HK-2 (cell line): ENCODE measurements at regions not wholly inside any gene's neighbourhood (a gene's known extent, or its start where the extent isn't known, plus 50 kb on each side); places are given as distances from the start of the nearest gene placed in this dataset.

Source experiments
- DNase-seq: peaks from one replicate; pipeline ENCODE4 v3.0.0-alpha.2; 2018; ENCODE audit not compliant: unreplicated experiment

DNA sequence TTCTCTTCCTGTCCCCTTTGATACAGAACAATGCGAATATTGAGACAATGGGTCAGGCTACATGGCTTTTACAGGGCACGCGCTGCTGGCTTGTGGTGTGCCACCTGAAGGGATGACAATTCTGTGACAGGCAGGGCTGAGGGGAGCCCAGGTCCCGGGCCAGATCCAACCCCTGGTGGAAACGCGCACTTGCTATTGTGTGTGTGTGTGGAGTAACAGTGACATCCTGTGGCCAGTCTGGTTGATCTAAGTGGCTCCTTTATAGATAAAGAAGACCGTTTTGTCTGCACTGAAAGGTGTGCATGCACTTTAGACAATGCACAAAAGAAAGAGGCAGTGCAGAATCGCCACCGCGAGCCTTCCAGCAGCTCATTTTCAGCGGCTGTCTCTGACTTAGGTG lies 273.6 kb downstream of the HRH4 start:
- no peak for DNase-seq

DNA sequence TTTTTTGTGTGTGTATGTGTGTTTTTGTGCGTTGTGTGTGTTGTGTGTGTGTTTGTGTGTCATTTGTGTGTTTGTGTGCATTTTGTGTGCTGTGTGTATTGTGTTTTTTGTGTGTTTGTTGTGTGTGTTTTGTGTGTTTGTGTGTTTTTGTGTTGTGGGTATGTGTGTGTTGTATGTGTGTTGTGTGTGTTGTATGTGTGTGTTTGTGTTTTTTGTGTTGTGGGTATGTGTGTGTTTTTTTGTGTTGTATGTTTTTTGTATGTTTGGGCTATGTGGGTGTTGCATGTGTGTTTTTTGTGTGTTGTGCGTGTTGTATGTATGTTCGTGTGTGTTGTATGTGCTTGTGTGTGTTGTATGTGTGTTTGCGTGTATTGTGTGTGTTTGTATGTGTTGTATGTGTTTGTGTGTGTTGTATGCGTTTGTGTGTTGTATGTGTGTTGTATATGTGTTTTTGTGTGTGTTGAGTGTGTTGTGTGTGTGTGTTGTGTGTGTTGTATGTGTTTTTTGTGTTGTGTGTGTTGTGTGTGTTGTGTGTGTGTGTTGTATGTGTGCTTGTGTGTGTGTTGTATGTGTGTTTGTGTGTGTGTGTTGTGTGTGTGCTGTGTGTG lies 275.3 kb downstream of the HRH4 start:
- no peak for DNase-seq

DNA sequence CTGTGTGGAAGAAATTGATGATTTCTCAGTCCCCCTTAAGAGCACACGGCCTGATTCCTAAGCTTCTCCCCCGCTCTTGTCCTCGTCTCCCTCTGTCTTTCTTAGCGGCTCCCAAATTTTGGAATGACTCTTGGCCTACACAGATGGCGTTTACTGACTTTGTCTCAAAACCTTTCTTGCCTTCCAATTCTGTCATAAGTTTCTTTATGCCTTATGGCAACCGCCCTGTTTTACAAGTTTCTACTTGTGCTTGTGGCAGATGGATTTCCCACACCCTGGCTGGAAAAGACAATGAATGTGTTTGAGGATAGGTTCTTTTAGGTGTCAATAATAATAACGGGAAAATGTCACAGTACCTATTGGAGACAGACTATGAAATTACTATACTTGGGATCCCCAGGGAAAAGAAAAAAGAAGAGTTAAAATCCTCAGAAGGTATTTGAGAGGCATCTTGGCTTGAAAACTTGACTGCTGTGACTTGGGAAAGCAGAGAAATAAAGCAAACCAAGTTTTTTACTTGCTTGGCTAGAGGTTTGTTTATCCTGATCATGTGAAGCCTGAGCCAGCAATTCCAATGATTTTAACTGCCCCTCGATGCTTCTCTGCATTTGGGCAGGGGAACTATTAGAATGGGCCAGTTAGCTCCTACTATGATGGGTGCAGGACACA lies 276.4 kb downstream of the HRH4 start:
- no peak for DNase-seq

DNA sequence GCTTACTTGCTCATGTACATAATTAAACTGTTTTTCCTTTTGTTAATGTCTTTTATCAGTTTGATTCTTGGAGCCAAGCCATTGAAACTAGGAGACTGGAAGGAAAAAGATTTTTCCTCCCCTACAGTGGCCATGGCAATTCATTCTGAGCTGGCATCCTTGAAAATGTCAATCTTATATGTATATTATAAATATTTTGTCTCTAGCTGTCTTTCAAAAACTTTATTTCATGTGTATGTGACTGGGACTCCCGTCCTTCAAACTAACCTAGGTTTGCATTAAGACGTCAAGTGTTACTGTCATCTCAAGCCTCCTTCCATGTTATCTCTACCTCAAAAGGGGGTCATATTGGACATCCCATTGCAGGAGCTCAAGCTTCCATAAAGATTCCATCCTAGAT lies 280.4 kb downstream of the HRH4 start:
- DNase-seq = no peak

DNA sequence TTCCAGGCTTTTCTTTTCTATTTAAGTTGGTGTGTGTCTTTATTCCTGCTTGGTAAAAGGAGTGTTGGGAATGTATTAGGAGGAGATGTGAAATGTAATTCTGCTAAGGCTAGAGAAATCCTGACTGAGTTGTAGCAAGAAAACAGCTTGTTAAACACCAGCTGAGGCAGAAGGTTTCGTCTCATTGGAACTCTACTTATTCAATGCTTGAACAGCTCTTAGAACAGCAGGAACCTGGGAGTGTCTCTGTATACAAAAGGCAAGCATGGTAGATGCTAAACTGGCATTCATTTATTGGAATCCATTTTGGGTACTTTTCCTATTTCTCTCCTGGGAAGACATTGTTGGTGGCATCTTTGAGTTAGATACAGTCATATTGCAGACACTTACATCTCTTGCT lies 280.9 kb downstream of the HRH4 start:
- DNase-seq = no peak

DNA sequence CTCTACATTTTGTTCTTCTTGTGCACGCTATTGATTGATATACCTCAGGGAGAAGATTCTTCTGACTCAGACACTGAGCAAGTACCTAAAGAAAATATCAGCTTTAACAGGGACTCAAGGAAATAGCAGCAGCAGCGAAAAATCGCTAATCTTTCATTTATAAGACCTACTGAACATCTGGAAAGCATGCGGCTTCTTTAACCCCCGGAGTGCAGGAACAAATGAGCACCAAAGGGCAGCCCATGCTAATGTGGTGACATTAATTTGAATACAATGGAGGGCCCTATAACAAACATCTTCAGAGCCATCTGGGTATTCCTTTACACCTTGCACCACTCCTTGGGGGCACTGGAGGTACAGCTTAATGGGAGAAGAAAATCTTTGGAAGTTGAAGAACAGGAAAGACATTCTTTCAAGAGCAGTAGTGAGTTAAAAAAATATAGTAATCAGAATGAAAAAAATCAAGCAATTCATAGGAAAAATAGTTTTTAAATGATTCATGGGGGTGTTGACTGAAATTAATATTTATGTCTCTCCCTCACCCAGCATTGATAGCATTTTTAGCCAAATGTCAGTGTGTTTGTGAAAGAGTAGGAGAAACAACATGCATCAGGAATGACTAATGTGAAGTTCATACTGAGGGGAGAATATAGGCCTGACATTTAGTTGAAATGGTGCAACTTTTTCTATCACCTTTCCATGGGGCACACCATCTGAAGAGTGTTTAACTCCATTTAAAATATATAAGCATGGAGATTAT lies 281.7 kb downstream of the HRH4 start:
- no peak for DNase-seq

DNA sequence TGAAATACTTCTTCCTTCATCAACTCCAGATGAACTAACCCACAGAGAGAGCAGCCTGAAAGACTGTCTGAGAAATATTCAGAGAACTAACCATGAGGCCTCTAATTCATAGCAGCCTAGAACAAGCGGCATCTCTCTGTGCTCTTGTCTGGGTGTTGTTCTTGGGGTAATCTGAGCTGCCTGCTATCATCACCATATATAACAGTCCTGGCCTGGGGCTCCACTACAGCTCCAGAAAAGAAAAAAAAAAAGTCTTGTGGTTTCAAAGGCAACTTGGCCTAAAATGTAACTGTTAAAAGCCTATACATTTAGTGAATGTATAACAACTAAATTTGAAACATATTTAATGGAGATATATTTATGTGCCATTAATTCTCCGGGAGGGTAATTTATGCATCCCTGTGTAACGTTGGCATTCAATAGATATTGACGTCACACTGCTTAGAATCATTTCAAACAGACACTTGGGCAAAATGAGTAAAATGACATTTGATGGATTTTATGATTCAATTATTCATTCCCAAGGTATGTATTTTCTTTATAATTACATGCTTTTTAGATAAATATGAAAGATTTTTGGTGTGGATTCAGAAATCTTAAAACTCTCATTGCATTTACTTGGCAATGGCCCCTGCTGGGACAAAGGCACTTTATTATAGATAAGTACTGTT lies 294.3 kb downstream of the HRH4 start:
- DNase-seq = no peak

DNA sequence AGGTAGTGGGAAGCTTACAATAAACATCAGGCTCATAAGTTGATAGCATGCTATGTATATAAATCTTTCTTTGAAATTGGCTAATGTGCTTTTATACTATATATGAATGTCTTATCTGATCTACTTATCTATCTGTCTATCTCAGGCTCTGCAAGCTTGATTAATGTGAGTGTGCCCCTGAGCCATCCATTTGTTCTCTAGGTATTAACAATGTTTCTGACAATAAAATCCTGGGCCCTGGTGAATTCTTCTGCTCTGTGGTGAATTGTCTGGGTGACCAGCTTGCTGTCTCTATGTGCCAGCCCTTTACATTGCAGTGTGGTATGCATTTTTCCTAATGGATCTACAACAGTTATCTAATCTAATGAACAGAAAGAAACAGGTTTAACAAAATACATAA lies 295.9 kb downstream of the HRH4 start:
- DNase-seq = no peak

DNA sequence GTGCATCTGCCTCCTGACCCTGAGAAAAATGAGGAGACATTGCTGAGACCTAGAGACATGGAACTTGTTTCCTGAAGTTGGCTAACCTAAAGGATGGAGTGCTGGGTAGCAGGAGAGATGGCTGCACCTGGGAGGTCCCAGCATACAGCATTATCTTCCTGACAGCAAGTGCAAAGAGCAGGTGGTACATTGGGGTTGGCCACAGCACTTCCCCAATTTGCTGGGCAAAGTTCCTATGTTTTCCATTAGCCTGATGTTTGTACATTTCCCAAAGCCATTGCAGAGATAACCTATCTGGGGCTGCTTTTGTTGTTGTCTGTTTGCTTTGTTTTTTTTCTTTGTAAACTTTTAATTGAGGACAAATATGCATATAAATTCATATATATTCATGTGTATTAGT lies 296.7 kb downstream of the HRH4 start:
- DNase-seq = no peak

DNA sequence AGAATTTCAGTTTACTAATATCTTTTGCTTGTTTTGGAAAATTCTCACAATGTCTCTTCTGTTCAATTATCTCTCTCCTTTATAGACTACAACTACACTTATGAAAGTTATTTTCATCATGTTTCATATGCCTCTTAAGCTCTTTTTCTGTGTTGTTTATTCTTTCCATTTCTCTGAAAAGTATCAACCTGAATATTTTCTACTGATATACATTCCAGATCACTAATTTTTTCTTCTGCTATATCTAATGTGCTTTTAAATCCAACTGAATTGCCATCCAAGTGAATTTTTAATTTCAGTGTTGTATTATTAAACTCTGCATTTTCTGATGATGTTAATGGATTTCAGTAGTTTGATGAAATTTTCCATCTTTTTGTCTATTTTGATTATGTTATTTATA lies 301.3 kb downstream of the HRH4 start:
- DNase-seq = no peak

DNA sequence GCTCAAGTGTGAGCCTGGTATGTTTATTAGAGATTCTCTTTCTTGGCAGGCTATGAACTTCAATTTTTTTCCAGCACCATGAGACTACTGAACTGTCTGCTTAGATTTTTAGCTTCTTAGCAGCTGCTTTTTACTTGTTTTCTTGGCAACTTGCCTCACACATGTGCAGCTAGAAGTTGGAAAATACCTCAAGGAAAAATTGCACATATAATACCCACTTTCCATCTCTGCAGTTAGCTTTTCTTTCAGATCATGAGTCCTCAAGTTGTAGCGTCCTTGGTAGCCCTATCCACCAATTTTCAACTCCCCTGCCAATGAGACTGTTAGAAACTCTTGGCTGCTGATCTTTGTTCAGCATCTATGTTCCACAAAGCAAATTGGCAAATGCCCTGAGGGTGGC lies 302.1 kb downstream of the HRH4 start:
- no peak for DNase-seq

DNA sequence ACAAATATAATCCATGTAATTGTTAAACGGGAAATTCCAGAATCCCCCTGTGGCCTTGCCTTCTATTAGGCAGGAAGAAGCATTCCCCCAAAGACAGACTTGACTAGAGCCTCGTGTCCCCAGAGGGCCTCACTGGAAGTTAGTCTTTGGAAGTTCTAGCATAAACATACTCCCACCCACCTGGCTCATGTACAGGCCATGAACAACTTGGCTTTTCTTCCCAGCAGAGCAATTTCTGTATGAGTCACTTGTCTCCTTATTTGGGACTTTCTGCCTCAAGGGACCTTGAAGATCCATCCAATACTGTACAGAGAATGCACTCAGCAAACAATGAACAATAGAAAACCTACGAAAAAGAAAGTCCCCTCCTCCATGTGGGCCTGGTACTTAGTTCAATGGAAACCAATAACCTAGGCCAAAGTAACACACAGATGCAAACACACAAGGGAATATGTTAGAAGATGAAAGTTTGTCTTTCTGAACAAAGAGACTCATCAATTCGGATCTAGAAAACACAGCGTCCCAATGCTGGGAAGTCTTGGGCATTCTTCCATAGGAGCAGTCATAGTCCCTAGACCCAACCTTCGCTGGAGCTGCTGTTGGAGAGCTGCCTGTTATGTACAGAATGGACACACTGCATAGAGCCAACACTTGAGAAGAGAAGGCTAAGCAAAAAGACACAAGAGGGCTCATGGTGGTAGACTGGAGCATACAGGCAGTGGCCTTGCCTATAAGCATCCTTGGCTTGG lies 303.5 kb downstream of the HRH4 start:
- DNase-seq = no peak

DNA sequence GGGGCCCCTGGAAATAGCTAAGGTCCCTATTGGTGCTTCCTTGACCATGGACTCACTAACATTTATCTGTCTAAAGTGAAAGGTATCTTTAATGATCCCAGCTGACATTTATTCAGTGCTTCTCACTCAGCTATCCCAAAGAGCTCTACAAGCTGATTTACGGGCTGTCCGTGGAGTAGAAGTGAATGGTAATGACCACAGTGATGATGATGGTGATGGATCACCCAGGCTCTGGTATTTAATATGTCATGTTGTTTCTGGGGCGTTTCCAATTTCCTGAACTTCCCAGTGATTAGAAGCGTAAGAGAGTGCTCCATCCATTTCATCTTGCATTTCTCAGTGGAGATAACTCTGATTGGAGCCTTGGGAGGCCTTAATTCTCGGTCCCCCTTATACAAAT lies 304.3 kb downstream of the HRH4 start:
- no peak for DNase-seq

DNA sequence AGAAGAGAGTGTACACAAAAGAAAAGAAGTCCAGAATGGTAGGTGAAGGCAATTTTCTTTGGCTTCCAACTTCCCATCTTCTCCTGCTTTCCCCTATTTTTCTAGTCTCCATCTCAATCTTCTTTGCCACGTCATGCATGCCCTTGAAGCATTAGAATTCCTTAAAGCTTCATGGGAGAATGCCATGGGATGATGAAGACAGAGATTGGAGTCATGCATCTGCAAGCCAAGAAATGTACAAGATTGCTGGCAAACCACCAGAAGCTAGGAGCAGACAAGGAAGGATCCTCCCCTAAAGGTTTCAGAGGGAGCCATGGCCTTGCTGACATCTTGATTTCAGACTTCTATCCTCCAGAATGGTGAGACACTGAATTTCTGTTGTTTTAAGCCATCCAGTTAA lies 305.9 kb downstream of the HRH4 start:
- no peak for DNase-seq

DNA sequence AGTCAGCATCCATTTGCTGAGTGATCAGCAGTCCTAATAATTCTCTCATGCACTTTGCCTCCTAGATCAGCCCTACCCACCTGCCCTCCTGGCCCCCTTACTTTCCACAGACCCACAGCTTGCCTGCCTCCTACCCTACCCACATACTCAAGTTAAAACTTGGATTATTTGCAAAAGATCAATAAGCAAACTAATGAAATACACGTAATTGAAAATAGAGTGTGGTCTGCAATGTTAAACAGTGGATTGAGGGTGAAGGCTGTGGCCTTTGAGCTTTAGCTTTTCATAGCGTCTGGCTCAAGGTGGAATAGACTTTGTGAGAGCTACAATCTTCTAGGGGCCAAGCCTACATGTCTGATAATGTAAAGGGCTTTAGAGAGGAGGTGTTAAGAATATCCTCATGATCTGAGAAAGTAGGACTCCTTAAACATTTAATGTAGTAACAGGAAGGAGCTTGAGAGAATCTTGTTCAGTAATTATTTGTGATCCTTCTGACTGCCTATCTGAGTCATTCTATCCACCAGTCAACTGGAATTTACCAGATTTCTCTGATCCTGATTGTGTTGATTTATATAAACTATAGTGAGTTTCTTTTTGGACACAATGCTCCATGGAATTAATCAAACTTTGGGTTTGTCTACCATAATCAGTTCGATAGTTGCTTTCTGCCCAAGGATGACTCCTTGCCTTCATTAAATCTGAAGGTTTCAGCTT lies 310.0 kb downstream of the HRH4 start:
- no peak for DNase-seq

DNA sequence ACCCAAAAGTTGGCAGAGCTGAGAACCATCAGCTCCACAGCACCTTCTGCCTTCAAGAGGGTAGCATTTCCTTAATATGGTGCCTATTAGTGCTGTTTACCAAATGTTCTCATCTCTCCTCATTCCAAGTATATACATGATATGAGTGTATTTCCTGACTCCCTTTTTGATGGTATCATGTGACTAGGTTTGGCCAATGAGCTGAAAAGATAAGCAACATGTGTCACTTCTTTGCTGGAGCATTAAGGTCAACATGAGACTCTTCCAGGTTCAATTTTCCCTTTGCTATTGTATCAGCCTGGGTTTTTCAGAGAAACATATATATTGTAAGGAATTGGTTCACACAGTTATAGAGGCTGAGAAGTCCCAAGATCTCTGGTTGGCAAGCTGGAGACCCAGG lies 310.9 kb downstream of the HRH4 start:
- no peak for DNase-seq

DNA sequence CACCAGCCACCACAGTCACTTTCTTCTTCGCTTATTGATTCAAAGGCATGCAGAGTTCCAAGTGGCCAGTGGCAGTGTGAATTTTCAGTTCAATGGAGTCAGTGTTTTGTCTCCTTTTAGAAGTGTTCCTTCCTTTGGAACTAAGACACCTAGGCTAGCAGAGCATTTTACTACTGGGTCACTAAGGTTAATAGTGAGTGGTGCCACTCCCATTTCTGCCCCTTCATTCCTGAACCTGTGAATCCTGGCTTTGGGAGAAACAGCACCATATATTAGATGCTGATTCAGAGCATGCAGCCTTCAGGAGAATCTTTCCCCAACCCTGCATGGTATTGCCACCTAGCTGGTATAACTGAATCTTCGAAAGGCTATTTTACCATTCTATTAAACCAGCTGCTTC lies 312.7 kb downstream of the HRH4 start:
- DNase-seq = no peak

DNA sequence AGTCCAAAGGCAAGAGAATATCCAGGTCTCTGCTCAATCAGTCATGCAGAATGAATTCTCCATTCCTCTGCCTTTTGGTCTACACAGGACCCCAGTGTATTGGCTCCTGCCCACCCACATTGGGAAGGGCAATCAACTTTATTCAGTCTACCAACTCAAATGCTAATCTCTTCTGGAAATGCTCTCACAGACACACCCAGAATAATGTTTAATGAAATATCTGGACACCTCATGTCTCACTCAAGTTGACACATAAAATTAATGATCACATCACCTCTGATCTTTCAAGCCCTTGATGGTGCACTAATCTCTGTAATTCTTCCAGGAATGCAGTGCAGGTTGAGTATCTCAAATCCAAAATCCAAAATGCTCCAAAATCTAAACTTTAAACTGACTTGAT lies 315.6 kb downstream of the HRH4 start:
- DNase-seq = no peak

DNA sequence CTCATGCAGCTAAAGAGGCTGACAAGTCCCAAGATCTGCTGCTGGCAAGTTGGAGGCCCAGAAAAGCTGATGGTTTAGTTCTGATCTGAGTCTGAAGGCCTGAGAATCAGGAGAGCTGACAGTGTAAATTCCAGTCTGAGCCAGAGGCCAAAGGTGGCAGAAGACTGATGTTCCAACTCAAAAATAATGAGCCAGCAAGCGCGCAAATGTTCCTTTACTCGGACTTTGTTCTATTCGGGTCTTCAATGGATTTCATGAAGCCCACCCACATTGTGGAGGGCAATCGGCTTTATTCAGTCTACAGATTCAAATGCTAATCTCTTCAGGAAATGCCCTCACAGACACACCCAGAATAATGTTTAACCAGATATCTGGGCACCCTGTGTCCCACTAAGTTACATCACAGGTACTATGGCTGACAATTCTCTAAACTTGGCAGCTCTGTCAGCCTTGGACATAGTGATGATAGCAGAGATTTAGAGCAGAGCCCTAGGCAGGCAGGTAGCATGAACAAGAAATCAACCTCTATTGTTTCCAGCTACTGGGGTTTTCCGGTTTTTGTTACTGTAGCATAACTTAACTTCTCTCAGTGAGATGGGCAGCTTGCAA lies 318.5 kb downstream of the HRH4 start:
- DNase-seq = no peak

DNA sequence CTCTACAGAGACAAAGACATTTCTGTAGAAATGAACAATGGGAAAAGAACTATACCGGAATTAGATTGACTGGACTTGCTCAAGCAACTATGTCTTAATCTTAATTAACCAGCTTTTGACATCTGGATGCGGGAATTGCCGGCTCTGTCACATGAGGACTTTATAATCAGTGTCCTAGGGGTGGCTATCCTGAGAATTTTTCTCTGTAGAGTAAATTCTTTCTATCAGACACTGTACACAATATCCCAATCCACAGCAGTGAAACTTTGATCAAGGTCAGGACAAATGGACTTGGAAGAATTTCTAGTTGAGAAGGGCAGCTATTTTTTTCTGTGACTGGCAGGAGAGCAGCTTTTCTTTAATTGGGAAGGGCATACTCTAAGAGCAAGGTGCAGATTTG lies 322.1 kb downstream of the HRH4 start:
- no peak for DNase-seq

DNA sequence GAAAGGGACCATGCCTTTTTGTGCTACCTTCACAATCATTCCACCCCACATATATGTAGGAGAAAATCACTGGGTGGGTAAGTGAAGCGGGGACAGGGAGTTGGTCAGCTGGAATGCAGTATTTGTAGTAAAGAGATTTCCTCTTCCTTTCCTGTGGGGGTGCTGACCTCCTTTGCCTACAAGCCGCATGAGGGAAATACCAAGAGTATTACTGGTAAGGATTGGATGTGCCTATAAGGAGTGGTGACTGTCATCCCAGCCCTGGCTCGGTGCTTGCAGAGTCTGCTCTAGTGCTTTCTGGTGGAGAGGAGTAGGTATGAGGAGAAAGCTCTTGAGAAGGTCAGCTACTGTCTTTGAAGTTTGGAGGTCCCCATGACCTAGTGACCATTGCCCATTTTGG lies 324.6 kb downstream of the HRH4 start:
- no peak for DNase-seq
